NCI-H2107 treated with DMSO at 0.1 percent for 48 hours (cell line): ENCODE measurements at regions not wholly inside any gene's neighbourhood (a gene's known extent, or its start where the extent isn't known, plus 50 kb on each side); places are given as distances from the start of the nearest gene placed in this dataset.

Experiments used
- DNase-seq: peaks from one replicate; lab custom pipeline; 2025; ENCODE audit not compliant: unreplicated experiment; lab: John Stamatoyannopoulos, UW

DNA sequence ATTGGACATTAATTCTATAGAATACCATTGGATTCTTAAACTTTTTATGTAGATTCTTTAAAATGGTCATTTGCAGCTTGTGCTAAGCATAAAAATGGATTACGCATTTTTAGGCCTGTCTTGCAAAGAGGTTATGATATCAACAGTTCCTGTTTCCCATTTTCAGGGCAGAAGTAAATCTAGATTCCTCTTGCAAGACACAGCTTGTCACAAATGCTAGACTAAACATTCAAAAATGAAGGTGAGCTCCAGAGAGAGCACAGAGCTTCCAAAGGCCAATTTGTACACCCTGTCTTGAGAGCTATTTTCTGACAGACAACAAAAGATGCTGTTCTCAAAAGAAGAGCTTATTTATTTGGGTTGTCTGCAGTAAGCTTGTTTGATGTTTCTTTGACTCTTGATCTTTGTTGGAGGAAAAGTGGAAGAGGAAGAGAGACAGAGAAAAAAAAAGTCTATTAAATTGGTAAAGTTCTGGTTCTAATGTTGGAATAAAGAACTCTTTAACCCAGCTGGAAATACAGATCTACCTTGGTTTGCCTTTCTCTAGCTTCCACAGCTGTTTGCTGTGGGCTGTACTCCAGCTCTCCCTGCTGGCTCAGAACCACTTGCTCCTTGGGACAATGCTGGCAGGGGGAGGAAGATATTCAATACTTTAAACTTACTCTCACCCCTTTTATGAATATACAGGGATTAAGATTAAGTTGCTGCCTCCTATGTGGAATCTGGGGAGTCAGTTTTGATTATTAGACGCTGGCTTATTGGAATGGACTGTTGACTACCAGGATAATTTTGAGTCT is 651.8 kb downstream of the CDH11 start:
- DNase-seq = no peak

DNA sequence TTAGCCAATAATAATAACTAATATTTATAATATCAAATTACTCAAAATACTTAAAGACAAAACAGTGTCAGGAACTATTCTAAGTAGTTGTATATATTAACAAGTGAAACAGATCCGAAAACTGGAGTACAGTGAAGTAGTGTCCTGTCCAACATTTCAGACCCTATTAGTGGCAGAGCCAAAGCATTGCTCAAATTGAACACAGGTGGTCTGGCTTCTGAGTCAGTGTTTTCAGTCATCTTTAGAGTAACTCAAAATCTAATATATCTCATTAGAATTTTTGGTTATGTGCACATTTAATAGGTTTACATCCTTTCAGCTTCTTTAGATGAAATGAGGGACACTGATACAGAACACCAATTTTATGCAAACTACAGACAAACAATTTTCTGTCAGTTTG is 652.5 kb downstream of the CDH11 start:
- no peak for DNase-seq

DNA sequence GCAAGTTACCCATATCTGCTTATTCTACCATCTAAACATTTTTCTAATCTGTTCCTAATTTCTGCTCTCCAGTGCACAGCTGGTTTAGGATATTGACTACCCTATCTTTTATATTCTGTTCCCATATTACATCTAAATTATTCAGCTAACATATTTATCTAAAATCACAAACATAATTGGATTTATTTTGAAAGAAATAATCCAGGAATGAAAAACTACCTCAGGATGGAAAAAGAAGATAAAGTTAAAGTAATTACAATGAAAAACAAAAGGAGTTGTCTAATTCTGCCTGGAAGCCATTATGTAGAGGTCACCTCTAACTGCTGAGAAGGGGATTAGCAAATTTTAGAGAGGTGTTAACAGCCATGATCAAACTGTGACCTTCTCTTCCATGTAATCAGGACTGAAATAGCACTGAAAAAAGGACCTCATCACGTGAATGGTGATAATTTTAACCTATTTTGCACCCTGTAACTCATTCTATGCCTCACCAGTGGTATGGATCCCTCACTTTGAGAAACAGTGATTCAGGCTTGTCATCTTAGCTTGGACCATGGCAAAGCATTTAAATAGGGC is 653.3 kb downstream of the CDH11 start:
- DNase-seq = no peak

DNA sequence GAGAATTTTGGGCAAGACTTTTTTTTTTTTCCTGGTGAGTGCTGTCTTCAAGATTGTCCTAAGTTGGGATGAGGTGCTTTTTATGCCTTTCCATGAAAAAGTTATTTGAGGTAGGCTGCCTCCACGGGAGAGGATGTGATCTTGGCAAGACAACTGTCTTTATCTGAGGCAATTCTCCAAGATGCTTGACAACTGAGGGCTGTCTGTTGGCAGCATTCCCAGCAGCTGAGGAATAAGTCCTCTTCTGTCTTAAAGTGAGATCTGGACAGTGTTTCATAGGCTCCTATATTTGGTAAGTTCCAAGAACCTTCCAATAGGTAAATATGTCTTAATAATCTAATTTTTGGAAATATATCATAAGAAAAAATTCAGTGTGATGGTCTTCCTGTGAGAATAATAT is 662.0 kb downstream of the CDH11 start:
- no peak for DNase-seq

DNA sequence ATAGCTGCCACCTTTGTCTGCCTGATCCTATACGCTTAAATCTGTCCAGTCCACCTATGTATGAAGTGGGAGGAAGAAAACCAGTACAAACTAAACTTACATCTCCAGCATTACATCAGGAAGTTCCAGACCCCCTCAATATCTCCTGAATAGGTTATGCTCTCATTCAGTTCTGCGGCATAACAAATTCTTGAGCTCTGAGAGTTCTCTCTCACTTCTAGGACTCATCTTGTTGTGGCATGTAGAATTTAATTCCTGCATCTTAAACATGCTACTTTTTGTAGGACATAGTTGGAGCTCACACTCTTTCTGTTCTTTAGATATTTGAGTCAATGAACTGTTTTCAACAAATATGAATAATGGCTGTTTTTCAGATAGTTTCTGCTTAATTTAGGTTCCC is 662.5 kb downstream of the CDH11 start:
- no peak for DNase-seq

DNA sequence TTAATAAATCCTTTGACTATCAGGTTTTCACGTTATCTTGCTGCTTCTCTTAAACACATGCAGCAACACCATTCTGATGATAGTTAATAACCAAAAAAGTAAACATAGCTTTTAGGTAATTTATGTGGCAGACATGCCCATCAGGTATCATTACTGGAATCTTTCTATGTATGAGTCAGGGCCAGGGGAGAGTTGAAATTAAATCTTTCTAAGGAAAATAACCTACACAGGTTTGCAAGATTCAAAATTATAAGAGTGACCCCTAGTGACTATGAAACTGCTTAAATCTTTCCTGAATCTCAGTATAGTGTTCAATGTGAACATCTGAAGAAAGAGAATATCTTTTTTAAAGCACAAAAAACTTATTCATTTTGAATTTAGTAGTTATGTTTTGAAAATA is 666.6 kb downstream of the CDH11 start:
- DNase-seq = no peak

DNA sequence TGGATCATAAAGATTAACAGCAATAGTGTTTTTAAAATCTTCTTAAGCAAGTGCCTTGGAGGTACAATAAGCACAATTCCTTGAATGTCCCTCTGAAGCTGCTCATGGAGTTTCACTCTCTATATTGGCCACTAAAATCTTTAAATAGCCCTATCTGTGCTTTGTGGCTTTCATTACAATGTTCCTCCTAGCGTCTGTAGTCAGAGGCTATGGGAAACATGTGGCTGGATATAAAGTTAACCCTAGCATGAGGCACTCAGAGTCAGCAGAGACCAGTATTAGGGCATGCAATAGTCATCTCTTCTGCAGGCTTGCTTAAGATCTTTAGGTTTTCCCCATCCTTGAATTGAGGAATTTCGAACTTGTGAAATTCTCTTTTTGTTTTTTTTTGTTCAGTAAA is 668.2 kb downstream of the CDH11 start:
- DNase-seq = no peak

DNA sequence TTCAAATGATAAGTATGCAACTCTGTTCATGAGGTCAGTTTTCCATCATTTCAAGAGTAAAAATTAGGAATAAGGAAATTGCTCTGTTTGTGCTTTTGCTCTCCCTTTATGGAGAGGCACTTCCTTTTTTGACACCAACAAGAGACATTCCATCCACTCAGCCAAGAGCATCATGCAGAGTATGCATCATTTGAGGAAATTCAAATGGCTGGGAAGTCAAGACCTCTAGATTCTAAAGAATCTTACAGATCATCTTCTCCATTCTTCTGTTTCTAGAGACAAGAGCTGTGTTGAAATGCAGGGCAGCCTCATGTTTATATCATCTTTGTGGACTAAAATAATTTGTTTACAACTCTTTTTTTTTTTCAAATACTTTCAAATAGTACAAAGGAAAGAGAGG is 669.4 kb downstream of the CDH11 start:
- no peak for DNase-seq

DNA sequence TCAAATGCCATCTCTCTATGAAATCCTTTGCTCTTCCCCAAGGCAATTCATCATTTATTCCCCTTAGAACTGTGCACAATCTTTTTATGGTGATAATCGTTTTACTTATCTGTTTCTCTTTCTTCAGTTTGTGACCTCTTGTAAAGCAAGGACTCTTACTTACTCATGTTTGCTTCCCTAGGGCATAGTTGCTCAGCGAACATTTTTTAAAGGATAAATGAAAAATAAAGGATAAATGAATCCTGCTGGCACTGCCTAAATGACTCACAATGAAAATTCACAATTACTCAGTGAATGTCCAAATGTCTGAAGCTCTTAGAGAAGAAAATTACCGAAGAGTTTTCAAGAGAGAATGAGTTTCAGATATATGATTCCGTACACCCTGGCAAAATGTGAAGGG is 671.7 kb downstream of the CDH11 start:
- DNase-seq = no peak

DNA sequence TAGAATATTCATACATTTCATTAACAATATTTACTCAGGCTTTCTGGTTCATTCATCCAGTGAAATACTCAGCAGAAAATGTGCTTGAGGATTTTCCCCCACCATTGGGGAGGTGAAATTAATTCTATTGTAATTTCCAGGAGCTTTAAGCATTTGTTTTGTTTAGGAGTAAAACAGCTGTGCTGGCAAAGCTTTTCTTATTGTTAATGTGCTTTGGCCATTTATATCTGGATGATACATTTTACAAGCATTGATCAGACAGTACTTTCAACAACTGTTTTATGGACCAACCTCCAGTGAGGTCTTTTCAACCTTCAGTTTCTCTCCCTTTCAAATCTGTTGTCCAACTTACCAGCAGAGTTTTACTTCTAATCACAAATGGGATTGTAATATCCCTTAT is 672.4 kb downstream of the CDH11 start:
- DNase-seq = no peak

DNA sequence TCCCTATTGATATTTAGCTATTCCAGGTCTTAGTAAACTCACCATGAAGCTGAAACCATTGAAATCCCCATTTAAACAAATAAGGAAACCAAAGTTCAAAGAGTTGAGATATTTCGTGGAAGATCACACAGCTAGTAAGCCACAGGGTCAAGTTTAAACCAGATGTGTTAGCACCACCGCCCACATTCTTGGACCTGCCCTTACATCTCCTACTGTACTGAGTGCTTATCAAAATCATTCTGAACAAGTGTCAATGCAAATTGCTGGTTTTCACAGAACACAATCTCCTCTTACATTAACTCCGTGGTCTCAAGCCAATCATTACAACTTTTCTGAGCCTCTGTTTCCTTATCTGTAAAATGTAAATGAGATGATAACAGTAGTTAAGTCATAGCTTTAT is 676.2 kb downstream of the CDH11 start:
- DNase-seq = no peak

DNA sequence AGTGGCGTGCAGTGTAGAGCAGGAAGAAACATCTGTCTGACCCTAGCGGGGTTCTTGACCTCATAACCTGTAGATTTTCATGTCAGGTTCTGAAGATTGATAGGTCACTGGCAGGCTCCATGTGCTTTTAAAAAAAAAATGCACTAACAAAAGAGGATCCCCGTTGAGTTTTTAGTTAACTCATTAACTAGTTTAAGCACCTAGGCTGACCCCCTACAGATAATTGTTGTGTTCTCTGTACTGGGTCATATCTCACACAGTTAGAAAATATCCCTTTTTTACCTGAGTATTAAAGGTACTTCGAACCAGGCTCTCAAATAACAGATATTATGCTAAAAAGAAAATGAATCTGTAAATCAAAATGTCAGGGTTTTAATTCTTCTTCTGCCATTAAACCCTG is 676.6 kb downstream of the CDH11 start:
- DNase-seq = no peak

DNA sequence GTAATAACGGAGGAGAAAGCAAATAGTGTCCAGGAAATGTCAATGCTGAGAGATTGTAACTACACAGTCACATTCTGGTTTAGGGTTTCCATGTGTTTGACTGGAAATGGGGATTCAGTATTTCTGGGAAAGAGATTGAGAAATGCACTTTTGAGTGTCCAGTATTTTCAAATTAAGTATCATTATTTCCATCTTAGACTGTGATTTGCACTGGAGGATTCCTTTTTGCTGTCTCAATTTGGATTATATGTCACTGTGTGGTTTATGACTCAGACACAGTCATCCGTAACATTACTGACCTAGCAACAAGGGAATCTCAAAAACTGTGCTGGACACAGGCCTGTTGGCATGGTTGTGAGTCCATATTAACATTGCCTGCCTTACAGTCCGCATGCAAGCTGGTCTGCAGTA is 681.4 kb downstream of the CDH11 start:
- no peak for DNase-seq

DNA sequence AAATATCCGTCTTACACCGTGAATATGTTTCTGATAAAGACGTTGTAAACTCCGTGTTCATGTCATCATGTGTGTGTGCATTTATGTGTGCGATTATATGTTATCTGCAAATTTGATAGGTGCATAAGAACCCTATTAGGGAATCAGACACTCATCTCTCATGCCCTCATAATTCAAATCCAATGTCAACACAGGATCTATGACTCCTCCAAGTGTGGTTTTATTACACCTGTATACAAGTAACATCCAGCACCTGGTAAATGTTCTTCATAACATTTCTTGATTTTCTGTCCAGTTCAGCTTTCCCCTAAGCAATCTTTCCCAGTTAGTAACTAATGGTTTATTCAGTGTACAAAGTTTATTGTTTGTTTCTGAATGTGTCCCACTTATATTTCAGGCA is 681.9 kb downstream of the CDH11 start:
- DNase-seq = no peak

DNA sequence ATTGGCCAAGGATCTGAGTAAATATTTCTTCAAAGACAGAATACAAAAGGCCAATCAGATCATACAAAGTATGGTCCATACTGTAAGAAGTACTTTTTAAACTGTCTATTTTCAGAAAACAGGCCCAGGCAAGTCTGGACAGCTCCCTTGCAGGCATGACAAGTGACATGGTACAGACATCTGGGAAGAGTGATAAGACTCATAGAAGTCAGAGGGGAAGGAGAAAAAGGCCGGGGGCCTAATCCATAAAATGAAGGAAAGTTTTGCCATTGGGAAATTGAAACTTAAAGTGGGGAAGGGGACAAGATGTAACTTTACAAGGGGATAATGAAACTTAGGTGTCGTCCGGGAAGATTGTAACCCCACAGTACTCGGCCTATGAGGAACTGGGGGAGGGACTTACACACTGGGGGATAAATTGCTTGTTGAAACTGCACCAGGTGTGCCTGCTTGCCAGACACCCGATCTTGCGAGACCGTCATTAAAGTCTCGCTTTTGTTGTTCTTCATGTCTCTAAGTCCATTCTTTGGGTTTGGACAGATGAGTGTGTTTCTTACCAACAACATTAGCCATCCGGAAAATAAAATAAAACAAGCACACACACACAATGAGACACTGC is 684.0 kb downstream of the CDH11 start:
- peak; percentile 1 for DNase-seq

DNA sequence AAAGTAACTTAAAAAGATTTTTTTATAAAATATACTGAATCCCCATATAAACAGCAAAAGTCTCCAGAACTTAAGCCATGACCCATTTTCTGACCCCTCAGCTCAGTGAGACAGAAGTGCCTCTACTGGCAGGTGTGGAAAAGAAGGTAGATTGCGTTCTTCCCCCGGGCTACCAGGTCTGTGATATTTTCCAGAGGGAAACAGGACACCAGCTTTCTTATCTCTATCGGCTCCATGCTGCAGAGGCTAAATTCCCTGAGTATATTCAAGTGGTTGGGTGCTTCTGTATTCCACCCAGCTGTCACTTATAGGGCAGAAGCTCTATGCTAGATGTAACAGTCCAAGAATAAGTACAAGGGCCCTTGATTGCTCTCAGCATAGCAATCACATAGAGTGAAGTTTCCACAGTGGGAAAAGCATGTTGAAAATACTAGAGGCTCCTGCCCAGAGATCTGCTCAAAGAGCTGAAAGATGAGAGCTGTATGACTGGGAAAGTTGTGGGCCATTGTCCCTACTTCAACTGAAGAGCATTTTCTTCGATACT is 687.3 kb downstream of the CDH11 start:
- DNase-seq = no peak

DNA sequence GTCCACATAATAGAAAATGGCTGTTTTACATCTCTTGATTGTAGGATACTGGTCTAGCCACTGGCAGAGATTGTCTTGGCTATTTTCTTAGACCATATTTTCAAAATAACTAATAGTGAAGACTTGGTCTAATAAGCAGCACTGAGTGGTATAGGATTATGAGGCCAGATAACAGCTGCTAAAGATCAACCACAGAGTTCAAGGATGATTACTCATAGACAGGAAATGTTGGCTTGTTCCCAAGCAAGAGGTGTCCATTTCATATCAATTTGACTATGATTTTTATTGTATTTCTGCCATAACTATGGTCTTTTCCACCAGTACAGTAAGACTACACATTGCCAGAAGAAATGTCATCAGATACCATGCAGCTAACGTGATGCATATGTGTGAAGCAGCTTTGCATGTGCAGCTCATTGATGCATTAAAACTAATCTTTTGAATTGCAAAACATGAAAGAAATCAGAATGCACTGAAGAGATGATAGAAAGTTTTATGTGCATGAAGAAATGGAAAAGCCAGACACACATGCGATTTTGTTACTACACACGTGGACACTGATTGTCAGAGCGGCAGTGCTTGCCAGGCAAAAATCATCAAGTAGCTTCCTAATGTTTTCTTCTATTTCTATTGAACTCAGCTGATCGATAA is 693.3 kb downstream of the CDH11 start:
- DNase-seq = no peak

DNA sequence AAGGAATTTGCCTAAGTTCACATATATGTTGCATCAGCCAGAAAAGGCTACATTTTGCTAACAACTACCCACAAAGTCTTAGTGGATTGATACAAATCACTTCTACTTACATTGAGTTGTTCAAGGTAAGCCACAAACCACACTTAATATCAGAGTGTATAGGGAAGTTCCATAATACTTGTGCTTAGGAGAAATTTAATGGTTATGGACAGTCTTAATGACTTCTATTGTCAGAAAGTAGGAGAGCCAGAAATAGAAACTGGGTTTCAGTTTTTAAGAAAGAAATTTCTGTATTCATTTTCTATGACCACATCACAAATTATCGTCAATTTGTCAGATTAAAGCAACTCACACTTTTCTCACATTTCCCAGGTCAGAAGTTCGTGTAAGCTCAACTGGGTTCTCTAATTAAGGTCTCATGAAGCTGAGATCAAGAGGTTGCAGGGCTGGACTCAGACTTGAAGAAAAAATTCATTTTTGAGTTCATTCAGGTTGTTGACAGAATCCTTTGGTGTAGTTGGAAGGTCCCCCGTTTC is 695.7 kb downstream of the CDH11 start:
- no peak for DNase-seq

DNA sequence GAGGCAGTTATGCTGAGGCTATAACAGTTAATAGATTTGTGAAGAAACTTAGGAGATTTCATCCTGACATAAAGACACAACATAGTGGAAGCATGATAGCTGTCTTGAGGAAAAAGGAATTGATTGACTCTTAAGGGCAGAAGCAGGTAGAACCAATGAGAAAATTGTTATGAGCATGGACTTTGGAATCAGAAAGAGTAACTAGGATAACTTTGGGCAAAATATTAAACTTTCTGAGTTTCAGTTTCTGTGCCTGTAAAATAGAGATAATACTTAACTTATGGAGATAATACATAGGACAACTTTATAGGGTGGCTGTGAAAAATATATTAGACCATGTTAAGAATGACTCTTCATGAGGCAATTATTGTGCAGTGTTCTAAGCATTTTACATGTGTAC is 696.5 kb downstream of the CDH11 start:
- no peak for DNase-seq

DNA sequence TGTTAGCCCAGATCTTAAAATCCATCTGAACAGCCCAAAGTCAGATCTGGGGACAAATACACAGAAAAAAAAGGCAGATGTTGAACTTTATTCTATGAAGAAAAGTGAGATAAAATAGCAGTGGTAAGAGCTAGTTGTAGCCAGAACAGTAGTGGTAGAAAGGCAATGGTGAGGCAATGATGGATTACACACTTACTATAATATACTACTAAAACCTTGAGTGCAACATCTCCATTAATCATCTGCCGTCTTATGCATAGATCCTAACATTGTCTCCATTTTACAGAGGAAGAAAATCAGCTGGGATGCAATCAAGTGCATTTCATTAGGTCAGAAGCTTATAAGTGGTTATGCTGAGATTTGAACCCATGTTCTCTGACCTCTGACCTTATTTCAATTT is 699.6 kb downstream of the CDH11 start:
- no peak for DNase-seq

DNA sequence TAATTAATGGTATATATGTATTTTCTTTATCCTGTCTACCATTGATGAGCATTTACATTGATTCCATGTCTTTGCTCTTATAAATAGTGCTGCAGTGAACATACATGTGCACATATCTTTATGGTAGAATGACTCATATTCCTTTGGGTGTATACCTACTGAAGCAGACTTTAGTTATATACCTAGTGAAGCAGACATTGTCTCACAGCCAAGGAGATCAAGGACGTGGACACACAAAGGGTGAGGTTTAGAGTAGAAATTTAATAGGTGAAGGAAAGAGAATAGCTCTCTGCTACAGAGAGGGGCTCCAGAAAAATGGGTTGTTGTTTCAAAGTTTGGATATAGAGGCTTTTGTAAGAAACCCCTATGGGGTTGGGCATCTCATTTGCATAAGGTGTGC is 700.3 kb downstream of the CDH11 start:
- DNase-seq = no peak

DNA sequence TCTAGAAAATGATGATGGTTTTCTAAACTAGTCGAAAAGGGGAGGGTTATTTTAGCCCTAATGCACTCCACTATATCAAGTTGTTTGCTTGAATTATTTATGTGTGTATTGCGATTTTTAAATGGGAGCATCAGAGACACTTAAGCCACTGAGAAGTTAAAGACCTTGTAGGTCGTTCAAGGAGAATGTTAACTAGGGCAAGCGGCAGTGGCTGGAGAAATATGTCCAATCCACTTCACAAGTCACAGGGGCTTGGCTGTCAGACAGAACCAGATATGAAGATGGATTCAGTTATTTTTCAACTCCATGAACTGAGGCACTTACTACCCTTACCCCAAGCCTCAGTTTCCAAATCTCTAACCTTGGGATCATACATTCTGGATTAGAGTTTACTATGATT is 702.0 kb downstream of the CDH11 start:
- DNase-seq = no peak
